Endothelial cell (in vitro differentiated cells): ENCODE measurements at regions not wholly inside any gene's neighbourhood (a gene's known extent, or its start where the extent isn't known, plus 50 kb on each side); places are given as distances from the start of the nearest gene placed in this dataset.

Source experiments
- DNase-seq: peaks from one replicate; pipeline ENCODE4 v3.0.0; 2021; ENCODE audit warnings: low spot score
- H3K27ac Mint-ChIP-seq: one replicate; pipeline ENCODE4 v1.8.0; 2021; ENCODE audit warnings: mixed read lengths, inconsistent platforms; ENCODE audit not compliant: unreplicated experiment
- H3K27me3 Mint-ChIP-seq: one replicate; pipeline ENCODE4 v1.8.0; 2021; ENCODE audit warnings: mild to moderate bottlenecking, moderate library complexity, mixed read lengths, inconsistent platforms; ENCODE audit not compliant: unreplicated experiment
- H3K36me3 Mint-ChIP-seq: one replicate; pipeline ENCODE4 v1.8.0; 2021; ENCODE audit warnings: mild to moderate bottlenecking, low read depth, mixed read lengths, inconsistent platforms; ENCODE audit not compliant: unreplicated experiment
- H3K4me1 Mint-ChIP-seq: one replicate; pipeline ENCODE4 v1.8.0; 2021; ENCODE audit warnings: mild to moderate bottlenecking, mixed read lengths, inconsistent platforms; ENCODE audit not compliant: unreplicated experiment
- H3K4me3 Mint-ChIP-seq: one replicate; pipeline ENCODE4 v1.8.0; 2021; ENCODE audit warnings: mild to moderate bottlenecking, mixed read lengths, inconsistent platforms; ENCODE audit not compliant: unreplicated experiment
- H3K9me3 Mint-ChIP-seq: one replicate; pipeline ENCODE4 v1.8.0; 2021; ENCODE audit warnings: mixed read lengths, inconsistent platforms; ENCODE audit not compliant: unreplicated experiment
- CTCF ChIP-seq: fragments of 200-600 bp; sonication (generic); IDR thresholded peaks from one replicate; pipeline ENCODE4 v1.5.0; 2021; ENCODE audit warnings: antibody characterized with exemption; ENCODE audit not compliant: unreplicated experiment

GRCh38 chr9:134267305-134267880 is 58.9 kb upstream of the RXRA start:
- no peaks in the 10 kb centered on the region for H3K4me1 Mint-ChIP-seq
- H3K27ac Mint-ChIP-seq, result no peak overlapping the region
- no peak for TF ChIP-seq CTCF
- H3K27me3 Mint-ChIP-seq, result peaks cover 10% of the 10 kb centered on the region
- no peaks in the 10 kb centered on the region for H3K9me3 Mint-ChIP-seq
- H3K4me3 Mint-ChIP-seq, result no peak overlapping the region
- DNase-seq, result no peak
- H3K36me3 Mint-ChIP-seq, result no peaks in the 10 kb centered on the region

GRCh38 chr9:134267881-134268724 is 58.2 kb upstream of the RXRA start:
- Mint-ChIP-seq H3K36me3 (no peaks in the 10 kb centered on the region), H3K27me3 (peaks cover 10% of the 10 kb centered on the region), H3K9me3 (no peaks in the 10 kb centered on the region), H3K4me1 (no peaks in the 10 kb centered on the region), H3K4me3 (no peak overlapping the region), H3K27ac (no peak overlapping the region)
- no peak for DNase-seq
- TF ChIP-seq CTCF, result no peak

GRCh38 chr9:134268747-134269146 is 57.5 kb upstream of the RXRA start:
- no peak for TF ChIP-seq CTCF
- Mint-ChIP-seq H3K4me3 (no peak overlapping the region), H3K4me1 (no peaks in the 10 kb centered on the region), H3K27ac (no peak overlapping the region), H3K9me3 (no peaks in the 10 kb centered on the region), H3K27me3 (peaks cover 10% of the 10 kb centered on the region), H3K36me3 (no peaks in the 10 kb centered on the region)
- no peak for DNase-seq

GRCh38 chr9:134271338-134272301 is 54.6 kb upstream of the RXRA start:
- no peak overlapping the region for H3K27ac Mint-ChIP-seq
- no peaks in the 10 kb centered on the region for H3K4me1 Mint-ChIP-seq
- H3K27me3 Mint-ChIP-seq, result peaks cover 7% of the 10 kb centered on the region
- H3K36me3 Mint-ChIP-seq, result no peaks in the 10 kb centered on the region
- H3K9me3 Mint-ChIP-seq, result no peaks in the 10 kb centered on the region
- TF ChIP-seq CTCF, result no peak
- no peak overlapping the region for H3K4me3 Mint-ChIP-seq
- no peak for DNase-seq
